Neuronal stem cell (in vitro differentiated cells): ENCODE measurements at regions not wholly inside any gene's neighbourhood (a gene's known extent, or its start where the extent isn't known, plus 50 kb on each side); places are given as distances from the start of the nearest gene placed in this dataset.

ENCODE experiments used
- DNase-seq: peaks from one replicate; pipeline ENCODE4 v3.0.0-alpha.2; 2013; ENCODE audit warnings: low spot score
- H2AFZ ChIP-seq: one replicate; pipeline ENCODE4 v1.6.1; 2013; ENCODE audit warnings: mild to moderate bottlenecking, low read length, inconsistent platforms
- H2AK5ac ChIP-seq: 2 replicates; pipeline ENCODE4 v1.6.1; 2013; ENCODE audit warnings: low read depth, mild to moderate bottlenecking, inconsistent platforms, low read length, moderate library complexity, mixed read lengths
- H2BK120ac ChIP-seq: 2 replicates; pipeline ENCODE4 v1.6.1; 2013; ENCODE audit warnings: low read depth, mild to moderate bottlenecking, inconsistent platforms, low read length, moderate library complexity, mixed read lengths
- H2BK12ac ChIP-seq: one replicate; pipeline ENCODE4 v1.6.1; 2013; ENCODE audit warnings: low read length, inconsistent platforms
- H2BK15ac ChIP-seq: 2 replicates; pipeline ENCODE4 v1.6.1; 2013; ENCODE audit warnings: mild to moderate bottlenecking, low read length, inconsistent platforms, mixed read lengths
- H2BK5ac ChIP-seq: one replicate; pipeline ENCODE4 v1.6.1; 2013; ENCODE audit warnings: inconsistent platforms, mild to moderate bottlenecking, low read length, moderate library complexity
- H3K14ac ChIP-seq: one replicate; pipeline ENCODE4 v1.6.1; 2013; ENCODE audit warnings: low read length, inconsistent platforms
- H3K18ac ChIP-seq: 2 replicates; pipeline ENCODE4 v1.6.1; 2013; ENCODE audit warnings: low read length, inconsistent platforms
- H3K23ac ChIP-seq: 2 replicates; pipeline ENCODE4 v1.6.1; 2013; ENCODE audit warnings: low read depth, mild to moderate bottlenecking, mixed read lengths, low read length, inconsistent platforms; ENCODE audit not compliant: poor library complexity
- H3K27ac ChIP-seq: replicated peaks from 3 replicates; pipeline ENCODE4 v1.5.1; 2013; ENCODE audit warnings: low read length, inconsistent platforms
- H3K27me3 ChIP-seq, 3 experiments: 2 replicates each; pipeline ENCODE4 v1.6.1; 2013; ENCODE audit warnings: low read length in 3 of 3, mild to moderate bottlenecking in 2 of 3, inconsistent platforms in 1 of 3, low read depth in 1 of 3, mixed read lengths in 1 of 3, moderate library complexity in 1 of 3; ENCODE audit not compliant: control insufficient read depth in 3 of 3, insufficient read depth in 3 of 3
- H3K36me3 ChIP-seq, 2 donors: replicated peaks in 1 of 2; 2 replicates each; pipeline ENCODE4 v1.6.1; 2013; ENCODE audit warnings: low read length in 2 of 2; ENCODE audit not compliant: control insufficient read depth in 2 of 2, insufficient read depth in 2 of 2
- H3K4ac ChIP-seq: 2 replicates; pipeline ENCODE4 v1.6.1; 2013; ENCODE audit warnings: inconsistent platforms, mild to moderate bottlenecking, low read length, moderate library complexity
- H3K4me1 ChIP-seq, 2 donors: 1 replicate in 1 of 2; 2 replicates in 1 of 2; pipeline ENCODE4 v1.6.1; 2013; ENCODE audit warnings: low read length in 2 of 2, low read depth in 1 of 2; ENCODE audit not compliant: control insufficient read depth in 2 of 2, insufficient read depth in 1 of 2
- H3K4me2 ChIP-seq: one replicate; pipeline ENCODE4 v1.6.1; 2013; ENCODE audit warnings: mild to moderate bottlenecking, low read length, inconsistent platforms; ENCODE audit not compliant: insufficient read depth, poor library complexity, severe bottlenecking
- H3K4me3 ChIP-seq, 2 donors: 2 replicates each; pipeline ENCODE4 v1.5.1; 2013; ENCODE audit warnings: low read length in 2 of 2, mild to moderate bottlenecking in 2 of 2, inconsistent platforms in 1 of 2, moderate library complexity in 1 of 2
- H3K79me1 ChIP-seq: one replicate; pipeline ENCODE4 v1.6.1; 2013; ENCODE audit warnings: low read depth, mild to moderate bottlenecking, inconsistent platforms, low read length, moderate library complexity
- H3K9ac ChIP-seq: one replicate; pipeline ENCODE4 v1.6.1; 2013; ENCODE audit warnings: mild to moderate bottlenecking, low read depth, low read length, inconsistent platforms; ENCODE audit not compliant: poor library complexity
- H3K9me3 ChIP-seq, 2 donors: replicated peaks in 1 of 2; 2 replicates each; pipeline versions ENCODE3 to v1.6.1; 2013; ENCODE audit warnings: low read length in 2 of 2, mild to moderate bottlenecking in 2 of 2, inconsistent platforms in 1 of 2, low read depth in 1 of 2, mixed read lengths in 1 of 2, moderate library complexity in 1 of 2; ENCODE audit not compliant: control insufficient read depth in 2 of 2, insufficient read depth in 1 of 2
- H4K8ac ChIP-seq: one replicate; pipeline ENCODE4 v1.6.1; 2013; ENCODE audit warnings: low read depth, mild to moderate bottlenecking, inconsistent platforms, low read length, moderate library complexity
- H4K91ac ChIP-seq: one replicate; pipeline ENCODE4 v1.6.1; 2013; ENCODE audit warnings: low read length, low read depth, mild to moderate bottlenecking, inconsistent platforms; ENCODE audit not compliant: poor library complexity
- WGBS, 2 donors: extraction: QIAGEN DNeasy Blood & Tissue Kit; methylation state at CpG; one replicate each; pipeline ENCODE4 v1.1.7; 2013; ENCODE audit warnings: missing lambda C conversion rate in 2 of 2, mixed read lengths in 1 of 2; ENCODE audit not compliant: insufficient read length in 2 of 2, insufficient replicate concordance in 1 of 2; ENCODE audit errors: extremely low coverage in 2 of 2; 5-methylcytosine and 5-hydroxymethylcytosine counted together

- H2BK5ac ChIP-seq: no peak overlapping the region
- H3K4me1 ChIP-seq: no peaks in the 10 kb centered on the region
- H3K79me1 ChIP-seq: no peaks in the 10 kb centered on the region
- no peak overlapping the region for H4K91ac ChIP-seq
- H4K8ac ChIP-seq: no peak overlapping the region
- no CpG with 5 or more reads among the region's 2 CpGs for WGBS, 2 donors
- H2AFZ ChIP-seq: no peak overlapping the region
- H3K9me3 ChIP-seq: no peaks in the 10 kb centered on the region
- no peaks in the 10 kb centered on the region for H3K27me3 ChIP-seq
- no peak overlapping the region for H2BK12ac ChIP-seq
- H3K4ac ChIP-seq: no peak overlapping the region
- no peak overlapping the region for H3K27ac ChIP-seq
- no peak overlapping the region for H3K14ac ChIP-seq
- H3K4me2 ChIP-seq: no peak overlapping the region
- H3K36me3 ChIP-seq: no peaks in the 10 kb centered on the region
- no peak overlapping the region for H3K4me3 ChIP-seq
- no peak overlapping the region for H2BK15ac ChIP-seq
- no peak overlapping the region for H3K18ac ChIP-seq
- H2BK120ac ChIP-seq: no peak overlapping the region
- H2AK5ac ChIP-seq: no peak overlapping the region
- no peak overlapping the region for H3K23ac ChIP-seq
- DNase-seq: no peak
- no peak overlapping the region for H3K9ac ChIP-seq
Measured at GRCh38 chr1:115558275-115558674, 83.5 kb upstream of the VANGL1 start.

GRCh38 chr1:115557715-115558114, 84.1 kb upstream of the VANGL1 start:
- Histone ChIP-seq H3K79me1 (no peaks in the 10 kb centered on the region), H3K4me3 (no peak overlapping the region), H4K8ac (no peak overlapping the region), H3K4ac (no peak overlapping the region), H3K9me3 (no peaks in the 10 kb centered on the region), H3K36me3 (no peaks in the 10 kb centered on the region), H4K91ac (no peak overlapping the region), H3K4me1 (no peaks in the 10 kb centered on the region), H2BK15ac (no peak overlapping the region), H2BK5ac (no peak overlapping the region), H3K27me3 (no peaks in the 10 kb centered on the region), H3K18ac (no peak overlapping the region), H3K27ac (no peak overlapping the region), H3K23ac (no peak overlapping the region), H2AFZ (no peak overlapping the region), H2AK5ac (no peak overlapping the region), H3K9ac (no peak overlapping the region), H3K14ac (no peak overlapping the region), H2BK12ac (no peak overlapping the region), H3K4me2 (no peak overlapping the region), H2BK120ac (no peak overlapping the region)
- no CpG with 5 or more reads among the region's 1 CpG for WGBS, 2 donors
- DNase-seq: no peak

- Histone ChIP-seq H3K4me1 (no peaks in the 10 kb centered on the region), H3K14ac (no peak overlapping the region), H3K18ac (no peak overlapping the region), H3K4ac (no peak overlapping the region), H2BK12ac (no peak overlapping the region), H2BK120ac (no peak overlapping the region), H3K9ac (no peak overlapping the region), H2BK5ac (no peak overlapping the region), H3K9me3 (no peaks in the 10 kb centered on the region), H3K23ac (no peak overlapping the region), H2AFZ (no peak overlapping the region), H4K91ac (no peak overlapping the region), H3K27me3 (no peaks in the 10 kb centered on the region), H3K79me1 (no peaks in the 10 kb centered on the region), H2BK15ac (no peak overlapping the region), H3K27ac (no peak overlapping the region), H3K4me2 (no peak overlapping the region), H3K36me3 (no peaks in the 10 kb centered on the region), H3K4me3 (no peak overlapping the region), H4K8ac (no peak overlapping the region), H2AK5ac (no peak overlapping the region)
- no CpG with 5 or more reads among the region's 1 CpG for WGBS, 2 donors
- no peak for DNase-seq
Measured at GRCh38 chr1:115556236-115556635, 85.5 kb upstream of the VANGL1 start.

- Histone ChIP-seq H3K79me1 (no peaks in the 10 kb centered on the region), H3K14ac (no peak overlapping the region), H3K36me3 (no peaks in the 10 kb centered on the region), H4K8ac (no peak overlapping the region), H3K4me3 (no peak overlapping the region), H3K27ac (no peak overlapping the region), H3K18ac (no peak overlapping the region), H3K9me3 (no peaks in the 10 kb centered on the region), H2BK15ac (no peak overlapping the region), H2AK5ac (no peak overlapping the region), H4K91ac (no peak overlapping the region), H3K9ac (no peak overlapping the region), H2AFZ (no peak overlapping the region), H2BK120ac (no peak overlapping the region), H3K27me3 (no peaks in the 10 kb centered on the region), H3K4me1 (no peaks in the 10 kb centered on the region), H2BK5ac (no peak overlapping the region), H3K23ac (no peak overlapping the region), H2BK12ac (no peak overlapping the region), H3K4me2 (no peak overlapping the region), H3K4ac (no peak overlapping the region)
- WGBS, 2 donors: no CpG with 5 or more reads among the region's 2 CpGs
- DNase-seq: no peak
Measured at GRCh38 chr1:115555446-115555845, 86.3 kb upstream of the VANGL1 start.
